TTC549 (cell line): ENCODE measurements at regions not wholly inside any gene's neighbourhood (a gene's known extent, or its start where the extent isn't known, plus 50 kb on each side); places are given as distances from the start of the nearest gene placed in this dataset.

Experiments used
- FAIRE-seq: peaks from 2 replicates; lab custom pipeline; 2012; peaks lifted over from hg19 to GRCh38; lab: Jason Lieb, UNC

GRCh38 chr9:26034786-26035185 is 356.5 kb upstream of the TUSC1 start:
- FAIRE-seq = no peak

GRCh38 chr9:26033336-26033735 is 355.1 kb upstream of the TUSC1 start:
- no peak for FAIRE-seq

- FAIRE-seq = no peak
These were observed 348.3 kb upstream of the TUSC1 start for GRCh38 chr9:26026423-26027100.

- FAIRE-seq = no peak
These were observed 335.0 kb upstream of the TUSC1 start for GRCh38 chr9:26013199-26013598.

- no peak for FAIRE-seq
These were observed 334.6 kb upstream of the TUSC1 start for GRCh38 chr9:26012797-26013196.

GRCh38 chr9:25994605-25995004 is 316.4 kb upstream of the TUSC1 start:
- FAIRE-seq = no peak

GRCh38 chr9:25990376-25990775 is 312.1 kb upstream of the TUSC1 start:
- no peak for FAIRE-seq

- no peak for FAIRE-seq
These were observed 297.4 kb upstream of the TUSC1 start for GRCh38 chr9:25975667-25976066.

GRCh38 chr9:25964239-25964638 is 286.0 kb upstream of the TUSC1 start:
- no peak for FAIRE-seq

- FAIRE-seq = no peak
These were observed 281.9 kb upstream of the TUSC1 start for GRCh38 chr9:25960178-25960577.

GRCh38 chr9:25954209-25954608 is 276.0 kb upstream of the TUSC1 start:
- FAIRE-seq = no peak

GRCh38 chr9:25948182-25948581 is 269.9 kb upstream of the TUSC1 start:
- no peak for FAIRE-seq

- no peak for FAIRE-seq
These were observed 260.9 kb upstream of the TUSC1 start for GRCh38 chr9:25939126-25939525.

- FAIRE-seq = no peak
These were observed 257.8 kb upstream of the TUSC1 start for GRCh38 chr9:25936031-25936430.

- no peak for FAIRE-seq
These were observed 256.9 kb upstream of the TUSC1 start for GRCh38 chr9:25935188-25935587.

- FAIRE-seq = no peak
These were observed 240.5 kb upstream of the TUSC1 start for GRCh38 chr9:25918761-25919160.

GRCh38 chr9:25917731-25918362 is 239.6 kb upstream of the TUSC1 start:
- no peak for FAIRE-seq

GRCh38 chr9:25913806-25914205 is 235.6 kb upstream of the TUSC1 start:
- no peak for FAIRE-seq

- FAIRE-seq = no peak
These were observed 226.5 kb upstream of the TUSC1 start for GRCh38 chr9:25904701-25905100.

- no peak for FAIRE-seq
These were observed 213.3 kb upstream of the TUSC1 start for GRCh38 chr9:25891527-25891926.

- no peak for FAIRE-seq
These were observed 211.4 kb upstream of the TUSC1 start for GRCh38 chr9:25889661-25890060.

- no peak for FAIRE-seq
These were observed 198.0 kb upstream of the TUSC1 start for GRCh38 chr9:25876248-25876647.

- no peak for FAIRE-seq
These were observed 186.3 kb upstream of the TUSC1 start for GRCh38 chr9:25864509-25864908.

GRCh38 chr9:25861421-25861820 is 183.2 kb upstream of the TUSC1 start:
- no peak for FAIRE-seq
